OCI-LY1 (cell line): ENCODE measurements at regions not wholly inside any gene's neighbourhood (a gene's known extent, or its start where the extent isn't known, plus 50 kb on each side); places are given as distances from the start of the nearest gene placed in this dataset.

ENCODE experiments used
- H2AFZ ChIP-seq: fragments of 200-600 bp; sonication (generic), shearing (Covaris generic); 2 replicates; pipeline ENCODE4 v1.6.0; 2014; ENCODE audit warnings: antibody characterized with exemption, mild to moderate bottlenecking, low read length
- H3F3A ChIP-seq: fragments of 200-600 bp; sonication (generic), shearing (Covaris generic); 2 replicates; pipeline ENCODE4 v1.6.0; 2014; ENCODE audit warnings: mild to moderate bottlenecking, antibody characterized with exemption, low read length, moderate library complexity; ENCODE audit not compliant: insufficient read depth
- H3K27ac ChIP-seq: fragments of 200-600 bp; sonication (generic); 2 replicates; pipeline ENCODE4 v1.5.1; 2014; ENCODE audit warnings: low read length, mixed run types, mild to moderate bottlenecking, low read depth; ENCODE audit not compliant: poor library complexity, severe bottlenecking
- H3K27me3 ChIP-seq: fragments of 200-600 bp; sonication (generic); 2 replicates; pipeline ENCODE4 v1.6.0; 2014; ENCODE audit warnings: antibody characterized with exemption, mild to moderate bottlenecking, low read length, moderate library complexity; ENCODE audit not compliant: insufficient read depth
- H3K36me3 ChIP-seq: fragments of 200-600 bp; sonication (generic); 2 replicates; pipeline ENCODE4 v1.6.1; 2014; ENCODE audit warnings: mild to moderate bottlenecking, antibody characterized with exemption, low read length, moderate library complexity, mixed read lengths; ENCODE audit not compliant: insufficient read depth
- H3K4me1 ChIP-seq: fragments of 200-600 bp; sonication (generic); 2 replicates; pipeline ENCODE4 v1.5.1; 2014; ENCODE audit warnings: mild to moderate bottlenecking, low read length, moderate library complexity; ENCODE audit not compliant: insufficient read depth, severe bottlenecking
- H3K4me2 ChIP-seq: fragments of 200-600 bp; sonication (generic), shearing (Covaris generic); 2 replicates; pipeline ENCODE4 v1.6.1; 2014; ENCODE audit warnings: low read length
- H3K4me3 ChIP-seq: fragments of 200-600 bp; sonication (generic); 2 replicates; pipeline ENCODE4 v1.5.1; 2014; ENCODE audit warnings: low read length, low read depth, mild to moderate bottlenecking, mixed read lengths; ENCODE audit not compliant: poor library complexity, severe bottlenecking
- H3K79me2 ChIP-seq: fragments of 200-600 bp; shearing (Covaris generic); 2 replicates; pipeline ENCODE4 v1.6.1; 2016; ENCODE audit warnings: mixed run types, low read length, mixed read lengths; ENCODE audit not compliant: insufficient read depth
- H3K9ac ChIP-seq: fragments of 200-600 bp; sonication (generic), shearing (Covaris generic); 2 replicates; pipeline ENCODE4 v1.6.1; 2014; ENCODE audit warnings: mild to moderate bottlenecking, low read length, mixed read lengths
- H3K9me2 ChIP-seq: fragments of 200-600 bp; sonication (generic), shearing (Covaris generic); 2 replicates; pipeline ENCODE4 v1.6.1; 2014; ENCODE audit warnings: low read depth, mild to moderate bottlenecking, low read length, mixed read lengths
- H3K9me3 ChIP-seq: fragments of 200-600 bp; shearing (Covaris generic); 2 replicates; pipeline ENCODE4 v1.6.1; 2014; ENCODE audit warnings: low read length, mixed read lengths
- H4K20me1 ChIP-seq: fragments of 200-600 bp; sonication (generic), shearing (Covaris generic); 2 replicates; pipeline ENCODE4 v1.6.0; 2016; ENCODE audit warnings: mild to moderate bottlenecking, low read length; ENCODE audit not compliant: insufficient read depth
- CTCF ChIP-seq: fragments of 200-600 bp; sonication (generic), shearing (Covaris generic); IDR thresholded peaks from 2 replicates; pipeline ENCODE4 v1.5.1; 2017; ENCODE audit warnings: mild to moderate bottlenecking, antibody characterized with exemption, low read length, moderate library complexity, mixed read lengths
- EZH2 ChIP-seq: fragments of 200-600 bp; sonication (generic), shearing (Covaris generic); IDR thresholded peaks from 2 replicates; pipeline ENCODE4 v1.8.0; 2017; ENCODE audit warnings: borderline replicate concordance, mixed run types, mild to moderate bottlenecking, antibody characterized with exemption, low read length, moderate library complexity, mixed read lengths

DNA sequence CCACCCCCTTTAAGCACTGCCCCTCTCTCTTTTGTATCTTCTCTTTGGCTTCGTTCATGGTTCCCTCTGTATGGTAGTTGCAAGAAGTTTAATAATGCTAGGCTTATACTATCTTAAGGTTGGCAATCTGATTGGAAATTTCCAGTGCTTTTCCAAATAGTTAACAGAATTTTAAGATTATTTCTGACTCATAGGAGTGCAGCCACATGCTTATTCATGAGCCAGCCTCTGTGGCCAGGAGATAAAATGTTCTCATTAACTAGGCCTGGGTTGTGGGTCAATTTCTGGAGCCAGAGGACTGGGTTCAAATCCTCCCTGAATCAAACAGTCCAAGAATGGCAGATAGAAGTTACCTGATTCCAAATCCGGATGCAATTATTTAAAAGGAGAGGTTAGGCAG lies 103.1 kb downstream of the ATP6V1G3 start:
- no peak overlapping the region for H3K9ac ChIP-seq
- no peaks in the 10 kb centered on the region for H3K27me3 ChIP-seq

GRCh38 chr1:198436276-198436675 lies 104.2 kb downstream of the ATP6V1G3 start:
- H3K9me2 ChIP-seq = peaks cover 4% of the 10 kb centered on the region; the same call in 1 of the 2 replicates
- no peaks in the 10 kb centered on the region for H3K4me1 ChIP-seq
- no peak overlapping the region for H3K4me2 ChIP-seq
- H2AFZ ChIP-seq = no peak overlapping the region
- no peaks in the 10 kb centered on the region for H3F3A ChIP-seq
- no peaks in the 10 kb centered on the region for H3K79me2 ChIP-seq
- H3K4me3 ChIP-seq = no peak overlapping the region
- no peak for TF ChIP-seq EZH2
- TF ChIP-seq CTCF = no peak
- H3K9ac ChIP-seq = no peak overlapping the region
- no peak overlapping the region for H3K27ac ChIP-seq
- H3K9me3 ChIP-seq = no peaks in the 10 kb centered on the region; the same call in 1 of the 2 replicates
- H3K27me3 ChIP-seq = no peaks in the 10 kb centered on the region
- no peaks in the 10 kb centered on the region for H4K20me1 ChIP-seq
- H3K36me3 ChIP-seq = no peaks in the 10 kb centered on the region

More for the DNA sequence above, 103.1 kb downstream of the ATP6V1G3 start:
- no peaks in the 10 kb centered on the region for H3F3A ChIP-seq
- H3K36me3 ChIP-seq = no peaks in the 10 kb centered on the region
- no peak overlapping the region for H3K4me3 ChIP-seq
- H3K9me2 ChIP-seq = peaks cover 4% of the 10 kb centered on the region; the same call in 1 of the 2 replicates
- TF ChIP-seq EZH2 (no peak), CTCF (no peak)
- H3K4me1 ChIP-seq = no peaks in the 10 kb centered on the region
- H2AFZ ChIP-seq = no peak overlapping the region
- no peaks in the 10 kb centered on the region for H4K20me1 ChIP-seq
- H3K4me2 ChIP-seq = no peak overlapping the region
- no peaks in the 10 kb centered on the region for H3K9me3 ChIP-seq
- H3K79me2 ChIP-seq = no peaks in the 10 kb centered on the region
- no peak overlapping the region for H3K27ac ChIP-seq

GRCh38 chr1:198435056-198435455 lies 105.4 kb downstream of the ATP6V1G3 start:
- Histone ChIP-seq H3K9me2 (peaks cover 4% of the 10 kb centered on the region; the same call in 1 of the 2 replicates), H3F3A (no peaks in the 10 kb centered on the region), H3K36me3 (no peaks in the 10 kb centered on the region), H3K9ac (no peak overlapping the region), H3K4me2 (no peak overlapping the region), H3K27ac (no peak overlapping the region), H3K79me2 (no peaks in the 10 kb centered on the region), H2AFZ (no peak overlapping the region), H3K4me1 (no peaks in the 10 kb centered on the region), H3K9me3 (no peaks in the 10 kb centered on the region; the same call in 1 of the 2 replicates), H3K27me3 (no peaks in the 10 kb centered on the region), H3K4me3 (no peak overlapping the region), H4K20me1 (no peaks in the 10 kb centered on the region)
- TF ChIP-seq CTCF (no peak), EZH2 (no peak)
